GM18867 (cell line): ENCODE measurements at regions not wholly inside any gene's neighbourhood (a gene's known extent, or its start where the extent isn't known, plus 50 kb on each side); places are given as distances from the start of the nearest gene placed in this dataset.

Source experiments
- ATAC-seq: cut with Tn5 transposase; IDR thresholded peaks from one replicate; pipeline ENCODE4 v1.9.1; 2021; ENCODE audit warnings: mild to moderate bottlenecking, moderate library complexity; ENCODE audit not compliant: unreplicated experiment

DNA sequence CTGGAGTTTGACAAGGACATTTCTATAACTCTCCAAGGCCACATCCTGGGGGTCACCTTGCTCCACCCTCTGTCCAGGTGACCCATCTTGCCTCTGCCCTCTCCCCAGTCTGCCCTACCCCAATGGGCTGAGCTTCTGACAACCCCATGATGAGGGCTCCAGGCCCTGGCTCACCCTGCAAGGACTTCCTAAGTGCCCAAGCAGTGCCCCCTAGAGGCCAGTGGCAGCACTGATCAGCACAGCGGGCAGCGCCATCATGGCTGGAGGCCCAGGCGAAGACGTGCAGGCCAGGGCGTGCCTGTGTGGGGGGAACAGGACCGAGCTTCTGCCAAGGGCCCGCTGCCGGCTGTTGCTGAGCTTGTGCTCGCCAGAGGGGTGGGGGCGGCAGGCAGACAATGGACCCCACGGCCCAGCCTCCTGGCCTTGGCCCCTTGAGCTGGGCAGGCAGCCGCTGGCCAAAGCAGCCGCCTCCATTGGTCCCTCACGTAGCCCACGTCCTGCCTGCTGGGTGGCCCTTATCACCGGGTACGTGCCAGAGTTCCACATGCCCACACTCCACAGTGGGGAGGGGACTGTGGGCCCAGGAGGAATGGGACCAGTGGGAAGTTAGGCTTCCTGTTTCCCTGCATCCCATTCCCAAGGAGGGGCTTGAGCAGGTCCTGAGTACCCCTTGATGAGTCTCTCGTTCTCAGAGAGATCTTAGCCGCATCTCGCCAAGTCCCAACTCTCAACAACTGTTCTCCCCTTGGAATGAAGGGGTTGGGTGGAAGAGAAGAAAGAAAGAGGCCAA lies 64.3 kb downstream of the MRPL14 start:
- no peak for ATAC-seq

DNA sequence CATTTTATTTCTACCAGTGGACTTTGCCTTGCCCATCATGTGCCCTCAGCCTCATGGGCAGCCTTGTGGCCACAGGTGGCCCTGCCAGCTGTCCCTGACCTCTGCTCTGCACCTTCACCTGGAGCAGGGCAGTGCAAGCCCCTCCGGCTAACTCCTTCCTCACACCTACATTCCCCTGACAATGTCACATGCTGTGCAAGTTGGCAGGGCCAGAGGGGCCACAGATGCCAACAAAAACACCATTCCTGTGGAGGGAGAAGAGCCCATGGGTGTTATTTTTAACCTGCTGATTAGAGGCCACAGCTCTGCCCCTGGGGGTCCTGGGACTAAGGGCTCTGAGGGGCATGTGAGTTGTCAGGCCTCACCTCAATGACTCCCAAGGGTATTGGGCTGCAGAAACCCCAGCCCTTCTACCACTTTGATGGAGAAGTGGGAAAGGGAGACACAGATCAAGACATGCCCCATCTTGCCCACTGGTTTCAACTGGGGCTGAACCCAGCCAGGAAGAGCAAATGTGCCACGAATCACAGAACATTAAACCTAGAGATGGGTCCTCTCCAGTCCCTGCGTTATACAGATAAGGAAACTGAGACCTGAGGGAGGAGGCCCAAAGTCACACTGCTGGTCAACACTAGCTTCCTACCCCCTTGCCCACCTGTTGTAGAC lies 65.0 kb downstream of the MRPL14 start:
- ATAC-seq = no peak

DNA sequence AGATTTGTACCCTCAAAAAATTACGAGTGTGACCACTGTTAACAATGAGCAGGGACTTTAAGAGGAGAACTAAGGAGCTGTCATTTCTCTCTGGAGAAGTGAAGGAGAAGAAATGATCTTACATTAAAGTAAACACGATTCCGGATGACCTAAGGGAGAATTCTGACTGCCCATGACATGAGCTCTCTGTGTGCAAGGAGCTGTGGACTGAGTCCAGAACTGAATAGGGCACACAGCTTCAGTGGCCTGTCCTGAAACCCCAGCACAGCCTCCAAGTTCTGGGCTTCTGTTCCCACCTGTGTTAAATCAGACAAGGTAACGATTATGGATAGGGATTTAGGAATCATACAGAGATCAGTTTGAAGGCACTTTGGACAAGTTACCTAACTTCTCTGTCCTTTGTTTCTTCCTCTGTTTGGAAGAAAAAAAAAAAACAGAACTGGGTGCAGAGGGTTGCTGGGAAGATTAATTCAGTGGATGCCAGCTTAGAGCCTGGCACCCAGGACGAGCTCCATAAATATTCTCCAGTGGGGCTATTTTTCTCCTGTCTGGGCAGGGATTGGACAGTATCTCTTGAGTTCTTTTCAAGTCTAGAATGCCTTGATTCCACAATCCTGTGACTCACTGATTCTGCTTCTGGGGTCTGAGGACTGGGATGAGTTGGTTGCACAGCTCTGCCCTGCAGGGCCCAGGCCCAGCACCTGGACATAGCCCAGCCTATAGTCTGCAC lies 65.7 kb downstream of the MRPL14 start:
- ATAC-seq = no peak

DNA sequence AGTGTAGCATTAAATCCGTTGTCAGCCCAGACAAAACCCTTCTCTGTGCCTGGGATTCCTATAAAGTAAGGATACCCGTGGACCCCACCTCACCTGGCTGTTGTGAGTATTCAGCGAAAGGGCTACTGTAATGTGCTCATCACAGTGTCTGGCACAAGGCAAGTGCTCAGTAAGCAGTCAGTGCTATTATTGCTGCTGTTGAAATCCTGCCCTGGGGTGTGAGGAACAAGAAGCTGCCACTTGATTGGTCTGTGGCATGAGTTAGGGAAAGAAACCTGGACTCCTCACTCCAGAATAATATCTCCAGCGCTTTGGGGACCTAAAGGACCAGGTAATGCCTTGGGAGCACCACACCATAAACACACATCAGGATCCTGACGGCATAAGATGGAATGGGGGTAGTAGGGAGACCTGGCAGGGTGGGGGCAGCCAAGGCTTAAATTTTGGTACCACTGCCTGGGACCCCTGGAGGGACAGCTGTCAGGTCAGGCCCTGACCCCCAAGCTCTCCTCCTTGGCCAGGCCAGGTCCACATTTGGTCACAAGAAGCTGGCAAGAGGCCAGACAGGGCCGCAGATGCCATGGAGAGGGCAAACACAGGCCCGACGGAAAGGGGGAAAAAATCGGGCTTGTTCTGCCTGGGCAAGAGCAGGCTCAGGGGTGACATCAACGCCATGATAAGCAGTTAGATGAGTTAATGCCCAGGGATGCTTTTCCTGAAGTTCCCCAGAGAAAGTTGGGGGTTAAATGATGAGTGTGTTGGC lies 66.5 kb downstream of the MRPL14 start:
- ATAC-seq = no peak

DNA sequence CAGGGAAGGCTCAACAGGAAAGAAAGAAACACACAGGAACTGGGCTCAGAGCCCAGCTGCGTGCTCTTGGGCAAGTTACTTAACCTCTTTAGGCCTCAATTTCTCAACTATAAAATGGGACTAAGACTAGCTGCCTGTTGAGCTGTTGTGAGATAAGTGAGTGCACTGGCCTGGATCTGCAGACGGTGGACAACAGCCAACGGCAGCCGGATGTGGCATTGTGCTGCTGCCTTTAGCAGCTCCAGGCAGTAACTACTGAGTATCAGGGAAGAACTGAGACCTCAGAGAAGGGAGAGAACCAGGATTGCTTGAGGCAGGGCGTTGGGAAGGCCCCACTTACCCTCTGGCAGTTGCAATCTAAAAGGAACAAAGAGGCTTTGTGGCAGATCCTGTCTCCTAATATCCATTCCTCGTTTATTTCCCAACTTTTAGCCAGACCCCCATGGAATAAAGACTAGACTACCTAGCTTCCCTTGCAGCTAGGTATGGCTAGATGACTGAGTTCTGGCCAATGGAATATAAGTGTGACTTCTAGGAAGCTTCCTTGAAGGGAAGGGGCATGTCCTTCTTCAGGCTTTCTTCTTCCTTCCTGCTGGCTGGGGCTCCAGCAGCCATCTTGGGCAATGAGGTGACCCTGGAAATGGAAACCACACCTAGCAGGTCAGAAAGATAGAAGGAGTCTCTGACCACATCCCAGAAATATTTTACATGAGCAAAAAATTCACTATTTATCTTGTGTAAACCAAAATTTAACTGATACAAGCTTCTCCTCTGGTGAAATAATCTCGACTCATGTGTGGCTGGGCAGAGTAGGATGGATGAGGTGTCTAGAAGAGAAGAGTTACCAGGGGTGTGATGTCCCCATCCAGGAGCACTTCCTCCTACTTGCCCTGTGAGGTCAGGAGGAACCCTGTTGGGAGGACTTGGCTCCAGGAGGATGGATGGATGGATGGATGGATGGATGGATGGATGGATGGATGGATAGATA lies 67.6 kb downstream of the MRPL14 start:
- no peak for ATAC-seq

DNA sequence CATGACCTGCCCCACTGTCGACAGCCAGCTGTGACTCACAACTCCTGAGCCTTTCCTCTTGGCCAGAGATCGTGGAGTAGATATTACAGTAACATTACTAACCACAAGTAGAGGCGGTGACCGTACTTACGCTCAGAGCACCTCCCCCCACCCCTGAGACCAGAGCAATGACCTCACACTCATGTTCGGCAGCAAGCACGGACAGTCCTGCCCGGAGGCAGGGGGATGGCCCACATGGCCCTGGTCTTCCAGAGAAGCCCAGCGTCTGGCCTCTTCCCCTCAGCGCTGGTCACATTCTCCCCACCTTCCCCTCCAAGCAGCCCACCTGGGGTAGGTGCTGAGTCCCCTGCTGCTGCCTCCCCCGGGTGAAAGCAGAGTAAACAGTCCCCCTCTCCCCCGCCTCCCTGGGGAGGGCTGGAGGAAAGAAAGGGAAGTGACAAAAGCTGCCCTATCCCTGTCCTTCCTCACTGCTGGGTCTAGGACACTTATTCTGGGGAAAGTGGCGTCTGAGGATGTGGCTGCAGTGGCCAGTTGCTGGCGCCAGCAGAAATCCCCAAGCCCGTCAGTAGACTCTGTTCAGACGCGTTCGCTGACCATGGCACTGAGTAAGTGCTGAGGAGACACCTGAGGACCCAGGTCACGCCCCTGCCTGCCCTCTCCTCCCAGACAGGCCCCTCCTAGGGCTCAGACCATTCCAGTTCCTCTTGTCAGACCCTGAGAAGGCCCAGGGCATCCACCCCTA lies 68.5 kb downstream of the MRPL14 start:
- ATAC-seq = no peak

DNA sequence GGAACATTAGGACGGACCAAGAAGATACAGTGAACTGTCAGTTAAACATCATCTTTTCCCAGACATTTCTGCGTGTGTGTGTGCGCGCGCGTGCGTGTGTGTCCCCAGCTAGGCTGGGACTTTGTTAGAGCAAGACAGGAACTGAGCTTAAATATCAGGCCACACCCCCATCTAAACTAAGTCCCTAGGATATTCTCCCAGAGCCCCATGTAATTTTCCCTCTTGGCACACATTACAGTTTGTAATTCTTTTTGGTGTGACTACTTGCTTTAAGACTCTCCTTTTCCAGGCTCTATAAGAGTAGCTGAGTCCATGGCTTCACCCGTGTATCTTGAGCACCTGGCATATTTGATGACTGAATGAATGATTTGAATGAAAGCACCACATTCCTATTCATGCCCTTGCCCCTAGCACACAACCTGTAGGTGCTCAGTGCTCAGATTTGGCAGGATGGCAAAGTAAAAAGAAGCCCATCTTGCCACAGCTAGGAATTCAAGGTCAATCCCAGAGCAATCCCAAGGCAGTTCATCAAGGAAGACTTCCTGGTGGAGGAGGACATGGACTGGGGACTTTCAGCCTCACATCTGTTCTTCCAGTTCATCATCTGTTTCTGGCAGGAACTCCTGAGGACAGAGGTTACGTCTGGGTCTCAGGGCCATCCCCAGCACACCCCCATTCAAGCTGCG lies 69.2 kb downstream of the MRPL14 start:
- ATAC-seq = no peak

DNA sequence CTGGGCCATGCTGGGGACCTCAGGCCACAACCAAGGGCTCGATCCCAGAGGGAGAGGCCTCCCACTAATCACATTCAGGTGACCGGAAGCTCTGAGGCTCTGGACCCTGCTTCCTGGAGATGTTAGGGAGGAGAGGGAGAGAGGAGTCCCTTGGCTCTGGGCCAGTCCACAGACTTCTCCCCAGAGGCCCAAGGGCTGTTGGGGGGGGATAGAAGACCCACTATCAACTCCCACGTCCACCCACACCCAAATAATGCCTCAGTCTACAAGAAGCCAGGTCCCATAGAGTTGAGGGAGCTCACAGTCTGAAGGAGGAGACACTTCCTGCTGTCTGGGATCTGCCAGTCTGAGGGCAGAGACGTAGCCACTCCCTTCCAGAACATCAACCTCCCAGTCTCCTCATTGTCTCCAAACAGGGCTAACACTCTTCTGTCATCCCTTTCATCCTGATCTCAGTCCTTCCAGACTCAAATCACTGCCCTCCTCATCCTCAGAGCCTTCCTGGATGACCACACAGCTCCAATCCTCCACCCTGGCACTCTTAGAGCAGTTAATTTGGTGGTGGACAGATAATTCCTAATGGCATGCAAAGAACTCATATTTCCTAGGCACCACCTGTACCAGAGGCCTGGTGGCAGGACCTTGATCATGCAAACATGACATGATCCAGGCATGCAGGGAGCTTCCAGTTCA lies 69.9 kb downstream of the MRPL14 start:
- ATAC-seq = no peak

DNA sequence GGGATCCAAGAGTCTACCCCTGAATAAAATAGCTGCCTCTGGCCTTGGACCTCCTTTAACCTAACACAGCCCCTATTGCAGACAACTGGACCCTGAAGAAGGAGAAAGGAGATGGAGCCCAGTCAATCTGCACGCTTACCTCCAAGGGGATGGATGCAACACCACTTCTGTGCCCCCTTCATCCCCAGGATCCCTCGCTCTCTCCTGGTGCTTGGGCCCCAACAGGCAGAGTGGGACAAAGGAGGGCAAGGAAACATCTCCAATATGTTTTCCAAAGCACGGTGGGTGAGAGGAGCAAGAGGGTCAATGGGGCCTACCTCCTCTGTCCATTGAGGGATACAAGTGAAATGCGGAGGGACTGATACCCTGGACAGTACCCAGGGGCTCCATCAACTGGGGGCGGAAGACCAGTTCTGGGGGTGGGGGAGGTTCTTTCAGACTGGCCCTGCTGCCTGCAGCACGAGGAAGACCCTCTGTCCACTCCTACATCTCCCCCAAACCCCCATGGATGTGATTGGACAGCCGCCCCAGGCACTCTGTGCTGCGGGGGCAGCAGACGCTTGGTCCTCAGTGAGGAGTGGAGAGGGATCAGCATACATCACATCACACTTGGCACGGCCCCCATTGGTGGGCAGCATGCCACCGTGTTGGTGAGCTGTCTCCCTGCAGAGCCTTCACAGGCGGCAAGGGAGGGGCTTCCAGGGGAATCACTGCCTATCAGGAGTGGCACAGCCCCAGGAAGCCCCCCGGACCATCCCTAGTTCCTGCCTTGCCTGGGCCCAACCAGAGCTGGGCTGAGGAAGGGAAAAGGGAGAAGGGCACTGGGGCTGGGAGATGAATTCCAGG lies 70.6 kb downstream of the MRPL14 start:
- no peak for ATAC-seq

DNA sequence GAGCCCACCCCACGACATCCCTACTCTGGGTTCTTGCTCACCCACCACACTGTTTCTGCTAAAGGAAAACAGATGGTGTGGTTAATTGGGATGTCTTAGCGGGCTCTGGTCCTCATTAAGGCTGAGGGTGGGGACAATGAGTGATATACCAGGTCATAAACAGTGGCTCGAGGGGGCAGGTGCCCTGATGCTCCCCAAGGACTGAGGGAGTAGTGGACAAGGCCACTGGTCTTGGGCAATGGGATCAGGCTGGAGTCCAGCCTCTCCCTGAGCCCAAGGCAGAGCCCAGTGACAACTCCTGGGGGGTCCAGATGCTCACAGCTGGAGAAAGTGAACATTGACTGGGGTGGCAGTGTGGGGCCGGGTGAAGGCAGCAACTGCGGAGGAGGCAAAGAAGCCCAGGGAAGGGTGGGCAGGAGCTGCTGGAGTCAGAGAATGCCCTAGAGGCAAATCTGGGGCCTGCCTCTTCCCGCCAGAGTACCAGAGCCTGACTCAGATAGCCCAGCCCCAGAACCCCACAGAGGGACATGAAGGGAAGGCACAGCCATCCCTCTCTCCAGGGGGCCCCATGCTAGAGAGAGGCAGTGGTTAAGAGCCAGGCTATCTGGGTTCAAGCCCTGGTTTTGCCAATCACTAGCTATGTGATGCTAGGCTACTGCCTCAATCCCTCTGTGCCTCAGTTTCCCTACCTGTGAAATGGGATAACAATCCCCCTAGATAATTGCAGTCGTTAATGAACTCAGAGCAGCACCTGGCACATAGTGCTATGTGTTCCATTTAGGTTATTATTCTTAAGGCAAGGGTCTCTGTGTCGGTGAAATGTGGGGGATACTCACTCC lies 72.3 kb downstream of the MRPL14 start:
- ATAC-seq = no peak

DNA sequence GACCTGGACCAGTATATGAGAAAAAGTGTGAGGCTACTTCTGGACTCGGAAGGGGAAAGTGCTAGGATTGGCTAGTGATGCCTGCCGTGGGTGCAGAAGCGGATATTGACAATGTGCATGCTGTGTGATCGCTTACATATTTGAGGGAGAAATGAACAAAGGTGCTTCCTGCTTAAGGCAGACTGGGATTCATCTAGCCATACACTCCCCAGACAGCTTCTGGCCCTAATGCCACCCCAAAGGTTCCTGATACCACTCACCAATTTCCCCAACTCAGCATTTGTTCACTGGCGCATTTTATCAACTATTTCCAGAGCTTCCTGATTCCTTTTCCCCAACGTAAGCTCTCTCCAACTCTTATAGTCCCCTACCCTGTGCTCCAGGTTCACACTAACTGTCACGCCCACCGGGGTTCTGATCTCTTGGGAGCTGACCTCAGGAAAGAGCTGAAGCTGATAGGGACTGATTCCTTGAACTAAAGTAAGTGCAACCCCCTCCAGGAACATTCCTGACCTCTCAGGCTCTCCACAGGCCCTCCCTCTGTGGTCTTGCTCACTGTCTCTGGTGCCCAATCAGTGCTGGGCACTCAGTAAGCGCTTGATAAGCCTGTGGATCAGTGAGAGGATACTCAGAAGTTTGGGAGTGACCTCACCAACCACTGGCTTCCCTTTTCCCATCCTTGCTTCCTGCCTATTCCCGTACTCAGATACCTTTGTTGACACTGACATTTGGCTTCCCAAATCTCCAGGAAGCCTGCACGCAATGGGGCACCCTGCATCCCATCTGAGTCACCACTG lies 73.3 kb downstream of the MRPL14 start:
- ATAC-seq = no peak

DNA sequence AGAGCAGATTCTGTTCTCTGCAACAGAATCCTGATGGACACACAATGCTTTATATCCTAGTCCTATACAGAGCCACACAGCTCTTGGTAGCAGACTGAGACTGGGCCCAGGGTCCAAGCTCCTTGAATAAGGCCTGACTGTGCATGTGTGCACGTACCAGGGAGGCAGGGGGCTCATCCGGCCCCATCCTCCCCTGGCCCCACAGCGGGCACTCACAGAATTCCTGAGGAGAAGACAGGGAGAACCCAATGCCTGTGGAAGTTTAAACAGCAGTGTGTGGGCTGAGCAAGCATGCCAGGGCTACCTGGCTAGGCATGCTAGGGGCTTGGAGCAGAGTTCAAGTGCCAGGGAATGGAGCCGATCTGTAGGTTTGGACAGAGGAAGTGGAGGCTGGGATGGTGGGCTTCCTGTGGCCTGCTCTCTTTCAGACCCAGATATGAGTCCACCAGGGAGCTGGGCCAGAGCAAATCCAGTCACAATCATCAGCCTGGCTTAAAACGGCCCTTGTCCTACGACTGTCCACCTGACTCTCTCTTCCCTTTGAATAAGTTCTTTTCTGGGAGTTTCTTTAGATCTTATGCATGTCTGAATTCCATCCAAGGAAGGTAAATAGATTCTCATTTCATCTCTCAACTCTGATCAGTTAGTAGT lies 74.0 kb downstream of the MRPL14 start:
- no peak for ATAC-seq

DNA sequence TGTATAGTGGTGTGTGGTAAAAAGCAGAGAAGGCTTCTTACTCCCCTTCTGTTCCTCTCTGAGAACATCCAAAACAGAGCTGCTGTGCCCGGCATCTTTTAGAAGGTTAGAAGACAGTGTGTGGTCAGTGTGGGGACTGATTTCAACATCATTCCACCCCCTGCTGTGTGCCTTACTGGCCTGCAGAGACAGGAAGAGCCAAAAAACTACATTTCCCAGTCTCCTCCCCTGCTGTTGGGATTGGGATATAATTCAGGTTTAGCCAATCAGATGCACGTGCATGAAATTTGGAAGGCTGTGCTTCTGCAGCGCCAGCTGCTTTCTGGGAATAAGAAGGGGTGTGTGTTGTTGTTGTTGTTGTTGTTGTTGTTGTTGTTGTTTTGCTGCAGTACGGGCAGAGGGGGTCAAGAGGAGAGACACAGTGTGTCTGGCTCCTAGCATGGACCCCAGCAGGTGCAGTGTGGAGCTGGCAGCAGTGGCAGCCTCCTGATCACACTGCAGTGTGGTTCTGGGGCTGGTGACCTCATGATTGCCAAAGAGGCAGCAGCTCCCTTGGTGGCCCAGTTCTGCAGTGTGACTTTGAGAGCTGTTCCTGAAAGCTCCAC lies 74.7 kb downstream of the MRPL14 start:
- ATAC-seq = no peak

DNA sequence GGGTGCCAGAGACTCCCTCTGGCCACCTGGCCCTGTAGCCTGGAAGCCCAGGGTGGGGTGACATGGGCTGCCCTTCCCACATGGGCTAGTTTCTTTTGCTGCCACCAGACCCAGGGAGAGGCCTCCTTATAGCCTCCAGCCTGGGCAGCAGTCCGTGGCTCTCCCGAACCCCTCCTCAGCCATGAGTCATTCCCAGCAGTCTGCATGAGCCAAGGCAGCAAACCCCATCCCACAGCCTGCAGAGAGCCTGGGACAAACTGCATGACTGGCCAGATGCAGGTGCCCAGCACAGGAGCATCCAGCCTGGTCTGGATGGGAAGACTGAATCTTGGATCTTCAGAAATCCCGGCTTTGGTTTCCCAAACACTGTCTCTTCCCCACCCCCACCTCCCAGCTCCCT lies 75.7 kb downstream of the MRPL14 start:
- no peak for ATAC-seq
